ENCODE measurements at regions not wholly inside any gene's neighbourhood (a gene's known extent, or its start where the extent isn't known, plus 50 kb on each side); places are given as distances from the start of the nearest gene placed in this dataset.

GRCh38 chr11:56799691-56800210, 51.3 kb upstream of the OR9G4 start:
- no peak for TF ChIP-seq SIN3A (IDR thresholded peaks at IDR 0.05; ENCODE audit: low read depth, low read length)
- TF ChIP-seq TAF1 (IDR thresholded peaks at IDR 0.05; ENCODE audit: borderline replicate concordance, low read depth, low read length), result no peak
- TF ChIP-seq, protein P1, sequence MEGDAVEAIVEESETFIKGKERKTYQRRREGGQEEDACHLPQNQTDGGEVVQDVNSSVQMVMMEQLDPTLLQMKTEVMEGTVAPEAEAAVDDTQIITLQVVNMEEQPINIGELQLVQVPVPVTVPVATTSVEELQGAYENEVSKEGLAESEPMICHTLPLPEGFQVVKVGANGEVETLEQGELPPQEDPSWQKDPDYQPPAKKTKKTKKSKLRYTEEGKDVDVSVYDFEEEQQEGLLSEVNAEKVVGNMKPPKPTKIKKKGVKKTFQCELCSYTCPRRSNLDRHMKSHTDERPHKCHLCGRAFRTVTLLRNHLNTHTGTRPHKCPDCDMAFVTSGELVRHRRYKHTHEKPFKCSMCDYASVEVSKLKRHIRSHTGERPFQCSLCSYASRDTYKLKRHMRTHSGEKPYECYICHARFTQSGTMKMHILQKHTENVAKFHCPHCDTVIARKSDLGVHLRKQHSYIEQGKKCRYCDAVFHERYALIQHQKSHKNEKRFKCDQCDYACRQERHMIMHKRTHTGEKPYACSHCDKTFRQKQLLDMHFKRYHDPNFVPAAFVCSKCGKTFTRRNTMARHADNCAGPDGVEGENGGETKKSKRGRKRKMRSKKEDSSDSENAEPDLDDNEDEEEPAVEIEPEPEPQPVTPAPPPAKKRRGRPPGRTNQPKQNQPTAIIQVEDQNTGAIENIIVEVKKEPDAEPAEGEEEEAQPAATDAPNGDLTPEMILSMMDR (IDR thresholded peaks at IDR 0.05 in 2 of 3, conservative IDR thresholded peaks at IDR 0.05 in 1 of 3; ENCODE audit: control insufficient read depth in 2 of 3, extremely low read depth in 1 of 3, insufficient read depth in 1 of 3, low read depth in 3 of 3, low read length in 3 of 3), result no peak

Measured in GM12878 (cell line).